Mesendoderm (in vitro differentiated cells): ENCODE measurements at regions not wholly inside any gene's neighbourhood (a gene's known extent, or its start where the extent isn't known, plus 50 kb on each side); places are given as distances from the start of the nearest gene placed in this dataset.
A peak's percentile ranks its signal among the peaks of the same experiment; 100 is the strongest.

ENCODE experiments used
- DNase-seq: peaks from one replicate; pipeline ENCODE4 v3.0.0; 2013
- H2AK5ac ChIP-seq: 2 replicates; pipeline ENCODE4 v1.6.1; 2013; ENCODE audit warnings: low read length, inconsistent platforms
- H2BK120ac ChIP-seq: 2 replicates; pipeline ENCODE4 v1.6.1; 2013; ENCODE audit warnings: low read depth, mild to moderate bottlenecking, low read length, moderate library complexity, mixed read lengths
- H2BK15ac ChIP-seq: replicated peaks from 2 replicates; pipeline ENCODE4 v1.6.1; 2013; ENCODE audit warnings: low read depth, mild to moderate bottlenecking, moderate library complexity
- H2BK5ac ChIP-seq: 2 replicates; pipeline ENCODE4 v1.6.1; 2013; ENCODE audit warnings: low read length, inconsistent platforms
- H3K18ac ChIP-seq: 2 replicates; pipeline ENCODE4 v1.6.1; 2013; ENCODE audit warnings: mild to moderate bottlenecking, low read length, mixed read lengths
- H3K23ac ChIP-seq: one replicate; pipeline ENCODE4 v1.6.1; 2013; ENCODE audit warnings: low read length
- H3K27ac ChIP-seq: 2 replicates; pipeline ENCODE4 v1.5.1; 2013; ENCODE audit warnings: low read depth, mild to moderate bottlenecking, inconsistent platforms, low read length, moderate library complexity
- H3K27me3 ChIP-seq: 2 replicates; pipeline ENCODE4 v1.6.1; 2013; ENCODE audit warnings: low read length, control low read depth, mild to moderate bottlenecking, inconsistent platforms; ENCODE audit not compliant: insufficient read depth, poor library complexity
- H3K36me3 ChIP-seq: 2 replicates; pipeline ENCODE4 v1.6.1; 2013; ENCODE audit warnings: low read length, inconsistent platforms; ENCODE audit not compliant: control insufficient read depth, insufficient read depth
- H3K4ac ChIP-seq: one replicate; pipeline ENCODE4 v1.6.1; 2013; ENCODE audit warnings: low read depth, mild to moderate bottlenecking, low read length, moderate library complexity
- H3K4me1 ChIP-seq: 2 replicates; pipeline ENCODE4 v1.6.1; 2013; ENCODE audit warnings: low read depth, low read length, inconsistent platforms; ENCODE audit not compliant: control insufficient read depth
- H3K4me2 ChIP-seq: 2 replicates; pipeline ENCODE4 v1.6.1; 2013; ENCODE audit warnings: low read length
- H3K4me3 ChIP-seq: 2 replicates; pipeline ENCODE4 v1.5.1; 2013; ENCODE audit warnings: mild to moderate bottlenecking, low read length
- H3K56ac ChIP-seq: one replicate; pipeline ENCODE4 v1.6.1; 2013; ENCODE audit warnings: low read length
- H3K79me1 ChIP-seq: 2 replicates; pipeline ENCODE4 v1.6.1; 2013; ENCODE audit warnings: low read length, inconsistent platforms
- H3K79me2 ChIP-seq: 2 replicates; pipeline ENCODE4 v1.6.1; 2013; ENCODE audit warnings: mild to moderate bottlenecking, low read length; ENCODE audit not compliant: control insufficient read depth, insufficient read depth
- H3K9ac ChIP-seq: 2 replicates; pipeline ENCODE4 v1.6.1; 2013; ENCODE audit warnings: low read length, inconsistent platforms
- H4K5ac ChIP-seq: one replicate; pipeline ENCODE4 v1.6.1; 2013; ENCODE audit warnings: low read length
- H4K8ac ChIP-seq: one replicate; pipeline ENCODE4 v1.6.1; 2013; ENCODE audit warnings: low read depth, mild to moderate bottlenecking, control low read depth, low read length, moderate library complexity
- WGBS: extraction: QIAGEN DNeasy Blood & Tissue Kit; methylation state at CpG from one replicate; pipeline ENCODE4 v1.1.7; 2013; ENCODE audit warnings: low lambda C conversion rate, missing lambda C conversion rate; ENCODE audit not compliant: insufficient coverage; ENCODE audit errors: extremely low coverage; 5-methylcytosine and 5-hydroxymethylcytosine counted together

GRCh38 chr4:102157984-102158383, 187.3 kb downstream of the SLC39A8 start:
- Histone ChIP-seq H3K18ac (no peak overlapping the region), H4K5ac (no peak overlapping the region), H3K27ac (no peak overlapping the region), H3K79me2 (no peaks in the 10 kb centered on the region), H3K23ac (no peak overlapping the region), H2BK15ac (no peak overlapping the region), H3K4me1 (no peaks in the 10 kb centered on the region), H2BK5ac (no peak overlapping the region), H3K36me3 (no peaks in the 10 kb centered on the region), H3K4me2 (no peak overlapping the region), H3K79me1 (no peaks in the 10 kb centered on the region), H3K4me3 (no peak overlapping the region), H2BK120ac (no peak overlapping the region), H3K9ac (no peak overlapping the region), H3K4ac (no peak overlapping the region), H3K27me3 (no peaks in the 10 kb centered on the region), H4K8ac (no peak overlapping the region), H2AK5ac (no peak overlapping the region), H3K56ac (no peak overlapping the region)
- DNase-seq: no peak
- WGBS: no CpG with 5 or more reads among the region's 6 CpGs

GRCh38 chr4:102153391-102153790, 191.9 kb downstream of the SLC39A8 start:
- Histone ChIP-seq H3K4me3 (no peak overlapping the region), H3K27ac (no peak overlapping the region), H4K5ac (no peak overlapping the region), H3K9ac (no peak overlapping the region), H3K56ac (no peak overlapping the region), H3K23ac (no peak overlapping the region), H3K36me3 (no peaks in the 10 kb centered on the region), H3K27me3 (no peaks in the 10 kb centered on the region), H2BK120ac (no peak overlapping the region), H3K4me2 (no peak overlapping the region), H3K4me1 (no peaks in the 10 kb centered on the region), H3K4ac (no peak overlapping the region), H2AK5ac (no peak overlapping the region), H3K18ac (no peak overlapping the region), H3K79me1 (no peaks in the 10 kb centered on the region), H3K79me2 (no peaks in the 10 kb centered on the region), H2BK15ac (no peak overlapping the region), H2BK5ac (no peak overlapping the region), H4K8ac (no peak overlapping the region)
- WGBS: no CpG with 5 or more reads among the region's 1 CpG
- DNase-seq: no peak

GRCh38 chr4:102151696-102152095, 193.6 kb downstream of the SLC39A8 start:
- H3K27me3 ChIP-seq: no peaks in the 10 kb centered on the region
- H3K4ac ChIP-seq: no peak overlapping the region
- H2BK120ac ChIP-seq: no peak overlapping the region
- no peak overlapping the region for H3K23ac ChIP-seq
- H2BK5ac ChIP-seq: no peak overlapping the region
- H3K18ac ChIP-seq: no peak overlapping the region
- H3K9ac ChIP-seq: no peak overlapping the region
- H4K8ac ChIP-seq: no peak overlapping the region
- no peak overlapping the region for H3K4me3 ChIP-seq
- no peak overlapping the region for H4K5ac ChIP-seq
- no peak overlapping the region for H3K56ac ChIP-seq
- H3K79me1 ChIP-seq: no peaks in the 10 kb centered on the region
- H3K27ac ChIP-seq: no peak overlapping the region
- no CpG with 5 or more reads among the region's 1 CpG for WGBS
- no peaks in the 10 kb centered on the region for H3K79me2 ChIP-seq
- no peaks in the 10 kb centered on the region for H3K4me1 ChIP-seq
- no peak overlapping the region for H2BK15ac ChIP-seq
- no peak overlapping the region for H2AK5ac ChIP-seq
- no peak overlapping the region for H3K4me2 ChIP-seq
- no peaks in the 10 kb centered on the region for H3K36me3 ChIP-seq
- peak; percentile 28 for DNase-seq

DNA sequence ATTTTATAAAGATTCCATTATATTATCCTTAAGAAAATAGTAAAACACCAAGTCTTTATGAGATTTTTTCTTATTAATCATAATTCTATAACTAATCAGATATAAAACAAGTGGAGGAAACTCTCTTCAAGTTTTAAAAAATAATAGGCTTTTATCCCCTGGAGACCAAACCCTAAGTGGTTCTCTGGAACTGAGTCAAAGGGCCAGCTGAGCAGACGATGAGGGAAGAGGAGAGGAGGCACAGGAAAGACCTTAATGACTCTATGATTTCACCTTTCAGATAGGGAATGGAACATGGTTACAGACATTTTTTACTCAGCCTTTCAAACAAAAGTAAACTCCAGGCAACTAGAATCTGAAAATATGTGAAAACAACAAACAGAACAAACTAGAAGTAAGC, 201.8 kb downstream of the SLC39A8 start:
- H3K4me3 ChIP-seq: no peak overlapping the region
- H2AK5ac ChIP-seq: no peak overlapping the region
- H3K56ac ChIP-seq: no peak overlapping the region
- H3K79me2 ChIP-seq: no peaks in the 10 kb centered on the region
- H4K8ac ChIP-seq: no peak overlapping the region
- H2BK120ac ChIP-seq: no peak overlapping the region
- WGBS: no CpG with 5 or more reads among the region's 1 CpG
- H3K36me3 ChIP-seq: no peaks in the 10 kb centered on the region
- H3K4me2 ChIP-seq: no peak overlapping the region
- no peak overlapping the region for H2BK5ac ChIP-seq
- no peak overlapping the region for H3K4ac ChIP-seq
- no peak overlapping the region for H3K9ac ChIP-seq
- no peaks in the 10 kb centered on the region for H3K4me1 ChIP-seq
- H3K23ac ChIP-seq: no peak overlapping the region
- H2BK15ac ChIP-seq: no peak overlapping the region
- no peaks in the 10 kb centered on the region for H3K79me1 ChIP-seq
- no peaks in the 10 kb centered on the region for H3K27me3 ChIP-seq
- DNase-seq: no peak
- no peak overlapping the region for H3K27ac ChIP-seq
- H3K18ac ChIP-seq: no peak overlapping the region
- no peak overlapping the region for H4K5ac ChIP-seq

DNA sequence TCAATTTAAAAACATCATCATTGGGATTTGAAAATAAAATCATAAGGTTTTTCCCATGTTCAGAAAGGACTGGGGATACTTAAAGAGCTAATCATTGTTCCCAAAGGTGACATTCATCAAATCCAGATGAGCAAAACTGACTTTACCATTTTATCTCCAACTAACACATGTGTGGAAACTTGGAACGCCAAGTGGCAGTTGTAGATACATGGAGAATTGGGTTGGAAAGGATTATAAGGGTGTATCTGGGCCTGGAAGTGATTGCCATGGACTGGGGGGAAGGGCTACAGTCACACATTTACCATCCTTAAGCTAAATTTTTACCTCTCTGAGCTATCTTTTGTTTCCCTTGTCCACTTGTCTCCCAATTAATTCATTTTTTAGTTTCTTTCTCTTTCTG, 203.4 kb downstream of the SLC39A8 start:
- no peak overlapping the region for H3K9ac ChIP-seq
- H3K4me3 ChIP-seq: no peak overlapping the region
- H3K27me3 ChIP-seq: no peaks in the 10 kb centered on the region
- no peak overlapping the region for H3K56ac ChIP-seq
- DNase-seq: no peak
- H3K4ac ChIP-seq: no peak overlapping the region
- no peaks in the 10 kb centered on the region for H3K4me1 ChIP-seq
- H2AK5ac ChIP-seq: no peak overlapping the region
- H2BK15ac ChIP-seq: no peak overlapping the region
- H2BK120ac ChIP-seq: no peak overlapping the region
- no CpG with 5 or more reads among the region's 1 CpG for WGBS
- H3K79me1 ChIP-seq: no peaks in the 10 kb centered on the region
- no peak overlapping the region for H3K4me2 ChIP-seq
- H2BK5ac ChIP-seq: no peak overlapping the region
- no peaks in the 10 kb centered on the region for H3K36me3 ChIP-seq
- H4K5ac ChIP-seq: no peak overlapping the region
- no peak overlapping the region for H4K8ac ChIP-seq
- no peak overlapping the region for H3K23ac ChIP-seq
- no peak overlapping the region for H3K27ac ChIP-seq
- H3K79me2 ChIP-seq: no peaks in the 10 kb centered on the region
- H3K18ac ChIP-seq: no peak overlapping the region

GRCh38 chr4:102139932-102140331, 205.3 kb downstream of the SLC39A8 start:
- Histone ChIP-seq H3K9ac (no peak overlapping the region), H3K56ac (no peak overlapping the region), H3K79me1 (no peaks in the 10 kb centered on the region)

More at GRCh38 chr4:102139932-102140331, 205.3 kb downstream of the SLC39A8 start:
- no peak overlapping the region for H2BK120ac ChIP-seq
- no peak for DNase-seq
- H3K4ac ChIP-seq: no peak overlapping the region
- no peak overlapping the region for H4K5ac ChIP-seq
- no peaks in the 10 kb centered on the region for H3K4me1 ChIP-seq
- no peaks in the 10 kb centered on the region for H3K36me3 ChIP-seq
- no peak overlapping the region for H3K27ac ChIP-seq
- H3K4me2 ChIP-seq: no peak overlapping the region
- H3K27me3 ChIP-seq: no peaks in the 10 kb centered on the region
- H3K18ac ChIP-seq: no peak overlapping the region
- no peak overlapping the region for H3K23ac ChIP-seq
- no peak overlapping the region for H2AK5ac ChIP-seq
- WGBS: no CpG with 5 or more reads among the region's 1 CpG
- no peak overlapping the region for H3K4me3 ChIP-seq
- no peak overlapping the region for H4K8ac ChIP-seq
- no peak overlapping the region for H2BK15ac ChIP-seq
- H3K79me2 ChIP-seq: no peaks in the 10 kb centered on the region
- no peak overlapping the region for H2BK5ac ChIP-seq
